Fibroblast of pulmonary artery (primary cell): ENCODE measurements at regions not wholly inside any gene's neighbourhood (a gene's known extent, or its start where the extent isn't known, plus 50 kb on each side); places are given as distances from the start of the nearest gene placed in this dataset.

Experiments
- DNase-seq: peaks from one replicate; pipeline ENCODE4 v3.0.0-alpha.2; 2010; ENCODE audit warnings: low read depth
- H3K4me3 ChIP-seq: replicated peaks from 2 replicates; pipeline ENCODE4 v1.5.1; 2011; ENCODE audit warnings: low read depth, mild to moderate bottlenecking, control low read depth, low read length, moderate library complexity
- TF ChIP-seq, protein P1 (sequence below): IDR thresholded peaks from 2 replicates; pipeline ENCODE4 v1.5.1; 2011; ENCODE audit warnings: mild to moderate bottlenecking, control low read depth, low read length, inconsistent platforms; ENCODE audit errors: missing control alignments

DNA sequence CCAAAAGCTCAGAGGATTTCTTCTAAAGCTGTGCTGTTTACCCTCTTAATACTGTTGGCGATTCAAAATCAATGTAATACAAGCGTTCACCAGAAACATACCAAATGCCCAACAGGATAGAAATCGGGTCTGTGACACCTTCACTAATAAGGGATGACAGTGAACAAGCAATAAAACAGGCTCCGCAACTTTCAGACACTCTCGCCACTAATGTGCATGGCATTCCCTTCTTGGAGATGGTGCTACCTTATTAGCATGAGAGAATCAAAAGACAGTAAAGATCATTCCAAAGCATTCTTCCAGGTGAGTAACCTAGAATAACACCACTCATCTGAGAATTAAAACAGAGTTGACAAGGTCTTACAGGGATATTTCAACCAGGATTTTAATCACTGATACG is 367.1 kb downstream of the TTLL7 start:
- H3K4me3 ChIP-seq = no peak overlapping the region
- TF ChIP-seq, protein P1, sequence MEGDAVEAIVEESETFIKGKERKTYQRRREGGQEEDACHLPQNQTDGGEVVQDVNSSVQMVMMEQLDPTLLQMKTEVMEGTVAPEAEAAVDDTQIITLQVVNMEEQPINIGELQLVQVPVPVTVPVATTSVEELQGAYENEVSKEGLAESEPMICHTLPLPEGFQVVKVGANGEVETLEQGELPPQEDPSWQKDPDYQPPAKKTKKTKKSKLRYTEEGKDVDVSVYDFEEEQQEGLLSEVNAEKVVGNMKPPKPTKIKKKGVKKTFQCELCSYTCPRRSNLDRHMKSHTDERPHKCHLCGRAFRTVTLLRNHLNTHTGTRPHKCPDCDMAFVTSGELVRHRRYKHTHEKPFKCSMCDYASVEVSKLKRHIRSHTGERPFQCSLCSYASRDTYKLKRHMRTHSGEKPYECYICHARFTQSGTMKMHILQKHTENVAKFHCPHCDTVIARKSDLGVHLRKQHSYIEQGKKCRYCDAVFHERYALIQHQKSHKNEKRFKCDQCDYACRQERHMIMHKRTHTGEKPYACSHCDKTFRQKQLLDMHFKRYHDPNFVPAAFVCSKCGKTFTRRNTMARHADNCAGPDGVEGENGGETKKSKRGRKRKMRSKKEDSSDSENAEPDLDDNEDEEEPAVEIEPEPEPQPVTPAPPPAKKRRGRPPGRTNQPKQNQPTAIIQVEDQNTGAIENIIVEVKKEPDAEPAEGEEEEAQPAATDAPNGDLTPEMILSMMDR = no peak
- no peak for DNase-seq

- H3K4me3 ChIP-seq = no peak overlapping the region
- DNase-seq = no peak
- TF ChIP-seq, protein P1 = no peak
These were observed 371.9 kb downstream of the TTLL7 start for GRCh38 chr1:83627045-83627444.

- TF ChIP-seq, protein P1 = no peak
- DNase-seq = no peak
- no peak overlapping the region for H3K4me3 ChIP-seq
These were observed 372.3 kb downstream of the TTLL7 start for GRCh38 chr1:83626603-83627002.

- H3K4me3 ChIP-seq = no peak overlapping the region
- DNase-seq = no peak
- TF ChIP-seq, protein P1 = no peak
These were observed 373.3 kb downstream of the TTLL7 start for GRCh38 chr1:83625646-83626045.

- TF ChIP-seq, protein P1 = no peak
- H3K4me3 ChIP-seq = no peak overlapping the region
- DNase-seq = no peak
These were observed 378.9 kb downstream of the TTLL7 start for GRCh38 chr1:83620016-83620415.

DNA sequence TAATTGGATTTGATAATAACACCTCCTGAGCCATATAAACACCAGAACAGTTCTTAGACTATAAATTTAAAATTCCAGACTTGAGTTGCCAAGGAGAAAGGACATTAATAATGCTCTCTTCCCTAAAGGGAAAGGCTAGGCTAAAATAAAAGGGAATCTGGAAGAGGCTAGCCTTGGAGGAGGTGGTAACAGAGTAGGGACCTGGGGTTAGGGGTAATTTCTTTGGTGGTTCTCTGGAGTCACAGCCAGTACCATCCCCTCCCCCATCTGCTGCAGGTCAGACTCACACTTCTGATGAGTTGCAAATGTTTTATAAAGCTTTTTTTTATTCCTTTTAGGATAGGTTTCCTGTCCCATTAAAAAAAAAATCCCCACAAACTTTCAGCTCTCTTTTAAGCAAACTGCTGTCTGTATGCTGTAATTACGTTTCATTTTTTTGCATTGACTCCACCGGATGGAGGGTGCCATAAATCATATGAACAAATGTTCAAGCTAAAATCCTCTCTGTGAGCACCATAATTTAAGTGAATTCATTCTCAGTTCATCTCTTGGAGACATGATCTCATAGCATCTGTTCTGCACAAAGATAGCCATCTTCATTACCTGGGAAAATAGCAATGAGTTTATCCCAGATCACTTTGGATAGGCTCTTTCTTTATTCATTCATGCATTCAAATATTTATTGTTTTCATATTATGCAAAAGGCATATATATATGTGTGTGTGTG is 379.6 kb downstream of the TTLL7 start:
- H3K4me3 ChIP-seq = no peak overlapping the region
- no peak for DNase-seq

More for the DNA sequence above, 379.6 kb downstream of the TTLL7 start:
- TF ChIP-seq, protein P1 = no peak
